ENCODE measurements at regions not wholly inside any gene's neighbourhood (a gene's known extent, or its start where the extent isn't known, plus 50 kb on each side); places are given as distances from the start of the nearest gene placed in this dataset.

GRCh38 chr20:22350624-22351023, 233.7 kb downstream of the FOXA2 start:
- TF ChIP-seq CTCF (IDR thresholded peaks at IDR 0.05), result no peak
- TF ChIP-seq POLR2A (IDR thresholded peaks at IDR 0.05), result no peak
